IgD-negative memory B cell (primary cell): ENCODE measurements at regions not wholly inside any gene's neighbourhood (a gene's known extent, or its start where the extent isn't known, plus 50 kb on each side); places are given as distances from the start of the nearest gene placed in this dataset.
A peak's percentile ranks its signal among the peaks of the same experiment; 100 is the strongest.
"Not testable (repeated sequence)": the region's sequence is repeated elsewhere in the genome, so short reads cannot be mapped to it uniquely, and the experiment has no call there.

Experiments used
- H3K27ac Mint-ChIP-seq, 3 donors: one replicate each; pipeline ENCODE4 v1.8.0; 2020 to 2022; ENCODE audit warnings: mild to moderate bottlenecking in 3 of 3, mixed read lengths in 3 of 3, moderate library complexity in 1 of 3
- H3K27me3 Mint-ChIP-seq: one replicate; pipeline ENCODE4 v1.8.0; 2021; ENCODE audit warnings: mixed read lengths
- H3K36me3 Mint-ChIP-seq: one replicate; pipeline ENCODE4 v1.8.0; 2020; ENCODE audit warnings: mild to moderate bottlenecking, mixed read lengths
- H3K4me1 Mint-ChIP-seq, 3 donors: one replicate each; pipeline ENCODE4 v1.8.0; 2020 to 2022; ENCODE audit warnings: mixed read lengths in 3 of 3, mild to moderate bottlenecking in 1 of 3
- H3K4me3 Mint-ChIP-seq, 4 donors: one replicate each; pipeline ENCODE4 v1.8.0; 2020 to 2022; ENCODE audit warnings: mild to moderate bottlenecking in 4 of 4, mixed read lengths in 4 of 4, moderate library complexity in 3 of 4
- H3K9me3 Mint-ChIP-seq, 3 donors: one replicate each; pipeline ENCODE4 v1.8.0; 2020 to 2021; ENCODE audit warnings: mixed read lengths in 3 of 3, mild to moderate bottlenecking in 1 of 3

GRCh38 chr16:88325976-88326375, 56.8 kb upstream of the ZNF469 start:
- peaks cover 9% of the 10 kb centered on the region for H3K27me3 Mint-ChIP-seq
- peak overlapping the region in 1 of 3 donors; percentile 63 for H3K27ac Mint-ChIP-seq
- H3K4me1 Mint-ChIP-seq, result no peaks in the 10 kb centered on the region
- no peak overlapping the region for H3K4me3 Mint-ChIP-seq
- H3K36me3 Mint-ChIP-seq, result no peaks in the 10 kb centered on the region
- H3K9me3 Mint-ChIP-seq, result peaks cover 0 to 2% (median 0%) of the 10 kb centered on the region in 3 donors

- Mint-ChIP-seq H3K4me3 (no peak overlapping the region), H3K9me3 (peaks cover 0 to 2% (median 0%) of the 10 kb centered on the region in 3 donors), H3K27ac (no peak overlapping the region), H3K36me3 (no peaks in the 10 kb centered on the region), H3K4me1 (no peaks in the 10 kb centered on the region), H3K27me3 (peaks cover 9% of the 10 kb centered on the region)
These were observed 55.9 kb upstream of the ZNF469 start for GRCh38 chr16:88326611-88327485.

DNA sequence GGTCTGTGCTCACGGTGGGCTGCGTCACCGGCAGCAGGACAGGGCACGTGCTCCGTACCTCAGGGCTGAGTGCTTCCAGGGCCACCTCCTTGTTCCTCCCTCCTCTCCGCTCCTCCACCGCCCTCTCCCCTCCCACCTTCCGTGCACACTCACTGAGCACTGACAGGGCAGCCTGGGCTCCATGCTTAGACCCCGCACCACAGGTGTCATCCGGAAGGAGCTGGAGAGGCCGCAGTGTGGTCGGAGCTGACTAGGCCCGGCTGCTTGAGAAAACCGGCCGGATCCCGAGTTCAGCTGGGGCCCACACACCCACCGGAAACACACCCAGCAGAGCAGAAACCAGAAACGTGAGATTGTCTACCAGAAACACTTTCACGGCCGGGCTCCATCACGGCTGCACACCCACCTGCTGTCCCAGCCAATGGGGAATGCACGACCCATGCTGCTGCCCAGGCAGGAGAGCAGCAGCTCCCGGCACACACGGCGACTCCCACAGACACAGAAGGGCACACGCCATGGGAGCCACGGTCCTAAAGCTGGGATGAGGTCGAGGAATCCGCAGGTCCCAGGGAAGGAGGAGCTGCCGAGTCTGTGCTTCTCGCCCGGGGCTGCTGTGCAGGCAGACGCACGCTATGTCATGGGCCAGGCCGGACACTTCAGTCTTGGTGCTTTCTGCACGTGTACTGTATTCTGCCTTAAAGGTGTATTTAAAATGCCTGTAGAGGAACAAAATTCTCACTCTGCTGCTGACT, 55.0 kb upstream of the ZNF469 start:
- peaks cover 9% of the 10 kb centered on the region for H3K27me3 Mint-ChIP-seq
- H3K36me3 Mint-ChIP-seq, result no peaks in the 10 kb centered on the region
- no peak overlapping the region for H3K27ac Mint-ChIP-seq
- H3K9me3 Mint-ChIP-seq, result peaks cover 0 to 2% (median 0%) of the 10 kb centered on the region in 3 donors
- no peak overlapping the region for H3K4me3 Mint-ChIP-seq
- H3K4me1 Mint-ChIP-seq, result no peaks in the 10 kb centered on the region

GRCh38 chr16:88328313-88328980, 54.3 kb upstream of the ZNF469 start:
- Mint-ChIP-seq H3K9me3 (peaks cover 0 to 2% (median 0%) of the 10 kb centered on the region in 3 donors), H3K27me3 (peaks cover 8% of the 10 kb centered on the region), H3K27ac (no peak overlapping the region), H3K4me3 (no peak overlapping the region), H3K36me3 (no peaks in the 10 kb centered on the region), H3K4me1 (no peaks in the 10 kb centered on the region)

DNA sequence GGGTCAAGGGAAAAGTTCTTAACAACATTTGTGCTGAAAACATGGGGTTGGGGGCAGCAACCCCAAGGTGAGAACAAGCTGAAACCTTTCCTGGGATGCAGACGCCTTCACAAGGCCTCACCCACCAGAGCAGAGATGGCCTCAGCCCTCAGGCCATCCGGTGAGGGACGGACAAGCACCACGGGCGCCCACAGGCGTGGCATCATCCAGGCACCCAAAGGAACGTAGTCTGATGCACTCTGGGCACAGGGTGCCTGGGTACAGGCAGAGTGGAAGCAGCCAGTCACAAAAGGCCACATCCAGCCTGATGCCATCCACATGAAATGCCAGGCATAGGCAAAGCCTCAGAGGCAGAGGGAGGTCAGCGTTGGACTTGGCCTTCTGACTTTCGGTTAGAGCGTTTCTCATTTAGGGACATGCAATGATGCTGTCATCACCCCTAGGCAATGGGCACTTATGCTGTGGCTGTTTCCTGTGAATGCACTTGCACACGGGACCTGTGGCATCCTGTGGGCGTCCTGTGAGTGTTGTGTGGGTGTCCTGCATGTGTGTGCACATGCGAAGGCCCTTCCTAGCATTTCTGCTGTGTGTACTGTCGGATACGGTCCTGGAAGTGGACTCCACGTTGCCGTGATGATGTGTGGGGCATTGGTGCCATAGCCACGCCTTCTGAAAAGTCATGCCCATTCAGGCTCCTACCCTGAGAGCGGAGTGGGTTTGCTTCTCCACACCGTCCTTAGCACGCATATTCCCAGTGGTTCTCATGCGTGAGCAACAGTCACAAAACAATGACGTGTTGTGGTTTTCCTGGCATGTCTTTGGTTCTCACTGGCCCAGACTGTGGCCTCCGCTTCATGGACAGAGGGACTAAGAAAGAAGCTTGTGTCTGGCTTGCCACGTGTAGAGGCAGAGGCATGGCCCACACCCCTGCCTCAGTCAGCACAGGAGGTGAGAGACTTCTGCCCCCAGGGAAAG, 52.7 kb upstream of the ZNF469 start:
- Mint-ChIP-seq H3K9me3 (no peaks in the 10 kb centered on the region), H3K27me3 (peaks cover 12% of the 10 kb centered on the region), H3K36me3 (no peaks in the 10 kb centered on the region), H3K4me3 (no peak overlapping the region), H3K27ac (no peak overlapping the region), H3K4me1 (no peaks in the 10 kb centered on the region)

DNA sequence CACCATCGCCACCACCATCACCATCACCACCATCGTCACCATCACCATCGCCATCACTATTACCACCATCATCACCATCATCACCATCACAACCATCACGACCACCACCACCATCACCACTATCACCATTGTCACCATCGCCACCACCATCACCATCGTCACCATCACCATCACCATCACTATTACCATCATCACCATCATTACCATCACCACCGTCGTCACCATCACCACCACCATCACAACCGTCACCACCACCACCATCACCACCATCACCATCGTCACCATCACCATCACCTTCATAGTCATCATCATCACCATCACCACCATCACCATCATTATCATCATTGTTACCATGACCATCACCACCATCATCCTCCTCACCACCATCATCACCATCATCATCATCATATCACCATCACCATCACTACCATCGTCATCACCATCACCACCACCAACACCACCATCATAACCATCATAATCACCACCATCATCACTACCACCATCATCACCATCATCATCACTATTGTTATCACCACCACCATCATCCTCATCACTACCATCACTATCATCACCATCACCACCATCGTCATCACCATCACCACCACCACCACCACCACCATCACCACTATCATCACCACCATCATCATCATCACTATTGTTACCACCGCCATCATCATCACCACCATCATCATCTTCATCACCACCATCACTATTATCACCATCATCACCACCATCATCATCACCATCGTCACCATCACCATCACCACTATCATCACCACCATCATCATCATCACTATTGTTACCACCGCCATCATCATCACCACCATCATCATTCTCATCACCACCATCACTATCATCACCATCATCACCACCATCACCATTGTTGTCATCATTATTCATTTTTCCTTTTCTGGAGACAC, 51.5 kb upstream of the ZNF469 start:
- H3K36me3 Mint-ChIP-seq, result no peaks in the 10 kb centered on the region
- no peak overlapping the region for H3K27ac Mint-ChIP-seq
- H3K4me1 Mint-ChIP-seq, result no peaks in the 10 kb centered on the region
- no peak overlapping the region for H3K4me3 Mint-ChIP-seq
- H3K27me3 Mint-ChIP-seq, result peaks cover 12% of the 10 kb centered on the region
- no peaks in the 10 kb centered on the region for H3K9me3 Mint-ChIP-seq

- Mint-ChIP-seq H3K27me3 (peaks cover 6% of the 10 kb centered on the region), H3K4me1 (no peaks in the 10 kb centered on the region), H3K36me3 (no peaks in the 10 kb centered on the region), H3K4me3 (no peak overlapping the region), H3K27ac (no peak overlapping the region), H3K9me3 (no peaks in the 10 kb centered on the region)
These were observed 50.5 kb upstream of the ZNF469 start for GRCh38 chr16:88331989-88332920.

DNA sequence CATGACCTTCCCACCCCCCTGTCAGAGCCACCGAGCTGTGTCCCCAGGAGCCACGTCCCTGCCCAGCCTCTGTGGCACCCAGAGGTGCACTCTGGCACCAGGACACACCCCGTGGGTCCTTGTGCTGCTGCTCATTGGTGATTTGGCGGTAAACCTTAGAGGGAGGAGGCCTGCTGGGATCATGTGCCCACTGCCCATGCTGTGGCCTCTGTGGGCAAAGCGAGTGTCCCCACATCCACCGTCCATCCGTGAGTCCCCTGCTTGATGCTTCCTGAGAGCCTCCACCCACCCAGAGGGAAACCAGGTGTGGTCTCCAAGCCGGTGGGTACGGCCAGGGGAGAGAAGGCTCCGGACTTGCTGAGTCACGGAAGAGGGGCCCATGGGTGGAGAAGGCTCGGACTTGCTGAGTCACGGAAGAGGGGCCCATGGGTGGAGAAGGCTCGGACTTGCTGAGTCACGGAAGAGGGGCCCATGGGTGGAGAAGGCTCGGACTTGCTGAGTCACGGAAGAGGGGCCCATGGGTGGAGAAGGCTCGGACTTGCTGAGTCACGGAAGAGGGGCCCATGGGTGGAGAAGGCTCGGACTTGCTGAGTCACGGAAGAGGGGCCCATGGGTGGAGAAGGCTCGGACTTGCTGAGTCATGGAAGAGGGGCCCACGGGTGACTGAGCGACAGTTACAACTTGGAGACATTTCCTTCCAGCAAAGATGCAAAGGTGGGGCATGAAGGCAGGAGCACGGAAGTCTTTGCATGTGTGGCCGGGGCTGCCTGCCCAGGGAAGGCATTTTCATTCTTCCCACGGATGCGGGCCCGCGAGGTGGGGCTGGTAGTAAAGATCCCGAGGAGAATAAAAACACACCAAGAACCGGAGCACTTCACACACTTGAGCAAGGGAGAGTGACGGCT, 49.6 kb upstream of the ZNF469 start:
- not testable (repeated sequence) for H3K36me3 Mint-ChIP-seq, H3K4me3 Mint-ChIP-seq, H3K4me1 Mint-ChIP-seq, H3K9me3 Mint-ChIP-seq, H3K27me3 Mint-ChIP-seq, H3K27ac Mint-ChIP-seq
